Fibroblast of villous mesenchyme (primary cell): ENCODE measurements at regions not wholly inside any gene's neighbourhood (a gene's known extent, or its start where the extent isn't known, plus 50 kb on each side); places are given as distances from the start of the nearest gene placed in this dataset.

Source experiments
- DNase-seq: peaks from one replicate; pipeline ENCODE4 v3.0.0-alpha.2; 2010; ENCODE audit warnings: low read depth
- H3K4me3 ChIP-seq: 2 replicates; pipeline ENCODE4 v1.5.1; 2011; ENCODE audit warnings: low read depth, mild to moderate bottlenecking, low read length
- TF ChIP-seq, protein P1 (sequence below): IDR thresholded peaks from 2 replicates; pipeline ENCODE4 v1.5.1; 2012; ENCODE audit warnings: low read depth, mild to moderate bottlenecking, low read length; ENCODE audit not compliant: insufficient read depth

DNA sequence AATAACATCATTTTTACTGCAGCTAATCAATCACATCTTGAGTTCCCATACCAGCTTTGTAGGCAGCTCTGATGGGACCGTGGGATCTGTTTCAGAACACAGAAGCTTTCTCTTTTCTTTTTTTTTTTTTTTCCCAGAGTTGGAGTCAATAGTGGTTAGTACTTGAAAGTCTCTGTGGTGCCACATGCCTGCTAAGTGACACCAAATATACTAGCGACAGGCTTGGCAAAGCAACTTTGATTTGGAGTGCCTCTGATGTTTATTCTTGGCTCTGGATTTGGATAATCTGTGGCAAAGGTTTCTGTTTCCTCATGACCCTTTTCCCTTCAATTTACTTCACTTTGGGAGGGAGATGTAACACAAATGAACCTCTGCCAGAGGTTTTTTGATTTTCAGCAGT, 681.4 kb upstream of the TENM4 start:
- no peak overlapping the region for H3K4me3 ChIP-seq
- no peak for DNase-seq

DNA sequence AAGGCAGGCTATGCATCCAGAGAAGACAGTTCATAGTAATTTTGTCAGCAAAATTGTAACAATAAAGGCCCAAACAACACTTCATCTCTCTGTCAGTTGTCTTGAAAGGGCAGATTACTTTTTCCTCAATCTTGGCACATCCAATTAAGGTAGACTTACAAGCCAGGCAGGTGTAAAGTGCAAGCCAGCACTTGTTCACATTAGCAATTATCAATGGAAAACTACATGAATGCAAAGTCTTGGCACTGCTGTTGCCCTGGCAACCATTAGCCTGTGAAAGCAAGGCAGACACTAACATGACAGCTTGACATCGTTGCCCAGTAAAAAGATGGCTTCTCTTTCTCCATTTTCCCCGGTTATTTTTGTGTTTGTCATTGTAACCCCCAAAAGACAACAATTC, 677.2 kb upstream of the TENM4 start:
- DNase-seq = no peak
- H3K4me3 ChIP-seq = no peak overlapping the region
- TF ChIP-seq, protein P1, sequence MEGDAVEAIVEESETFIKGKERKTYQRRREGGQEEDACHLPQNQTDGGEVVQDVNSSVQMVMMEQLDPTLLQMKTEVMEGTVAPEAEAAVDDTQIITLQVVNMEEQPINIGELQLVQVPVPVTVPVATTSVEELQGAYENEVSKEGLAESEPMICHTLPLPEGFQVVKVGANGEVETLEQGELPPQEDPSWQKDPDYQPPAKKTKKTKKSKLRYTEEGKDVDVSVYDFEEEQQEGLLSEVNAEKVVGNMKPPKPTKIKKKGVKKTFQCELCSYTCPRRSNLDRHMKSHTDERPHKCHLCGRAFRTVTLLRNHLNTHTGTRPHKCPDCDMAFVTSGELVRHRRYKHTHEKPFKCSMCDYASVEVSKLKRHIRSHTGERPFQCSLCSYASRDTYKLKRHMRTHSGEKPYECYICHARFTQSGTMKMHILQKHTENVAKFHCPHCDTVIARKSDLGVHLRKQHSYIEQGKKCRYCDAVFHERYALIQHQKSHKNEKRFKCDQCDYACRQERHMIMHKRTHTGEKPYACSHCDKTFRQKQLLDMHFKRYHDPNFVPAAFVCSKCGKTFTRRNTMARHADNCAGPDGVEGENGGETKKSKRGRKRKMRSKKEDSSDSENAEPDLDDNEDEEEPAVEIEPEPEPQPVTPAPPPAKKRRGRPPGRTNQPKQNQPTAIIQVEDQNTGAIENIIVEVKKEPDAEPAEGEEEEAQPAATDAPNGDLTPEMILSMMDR = no peak

More for the DNA sequence above, 681.4 kb upstream of the TENM4 start:
- TF ChIP-seq, protein P1 = no peak

DNA sequence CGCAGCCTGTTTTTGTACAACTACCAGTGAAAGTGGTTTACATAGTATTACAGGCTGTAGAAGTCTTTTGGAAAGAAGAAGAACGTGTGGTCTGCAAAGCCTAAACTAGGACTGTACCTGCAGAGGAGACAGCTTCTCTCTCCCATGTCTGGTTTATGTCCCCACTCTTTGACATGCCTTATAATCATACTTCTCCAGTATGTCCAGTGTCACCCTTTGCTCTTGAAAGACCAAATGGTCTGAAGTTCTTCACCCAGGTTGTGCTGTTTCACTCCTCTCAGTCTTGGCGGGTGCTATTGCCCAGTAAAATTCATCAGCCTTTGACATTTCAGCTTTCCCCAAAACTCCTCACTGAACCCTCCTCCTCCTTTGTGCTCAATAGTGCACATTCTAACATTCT, 676.0 kb upstream of the TENM4 start:
- DNase-seq = no peak
- TF ChIP-seq, protein P1 = no peak
- no peak overlapping the region for H3K4me3 ChIP-seq

DNA sequence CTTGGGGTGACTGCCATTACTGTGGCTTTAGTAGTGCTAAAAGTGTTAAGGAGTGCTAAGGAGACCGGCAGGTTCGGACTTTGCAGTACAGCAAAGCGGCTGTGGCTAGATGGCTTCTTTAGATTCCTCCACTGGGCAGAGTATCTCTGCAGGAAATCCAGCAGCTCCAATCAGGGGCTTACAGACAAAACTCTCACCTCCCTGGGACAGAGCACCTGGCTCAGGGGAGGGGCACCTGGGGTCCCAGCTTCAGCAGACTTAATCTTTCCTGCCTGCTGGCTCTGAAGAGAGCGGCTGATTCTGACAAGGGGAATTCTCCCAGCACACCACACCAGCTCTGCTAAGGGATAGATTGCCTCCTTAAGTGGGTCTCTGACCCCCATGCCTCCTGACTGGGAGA, 668.8 kb upstream of the TENM4 start:
- TF ChIP-seq, protein P1 = no peak
- H3K4me3 ChIP-seq = no peak overlapping the region
- no peak for DNase-seq

DNA sequence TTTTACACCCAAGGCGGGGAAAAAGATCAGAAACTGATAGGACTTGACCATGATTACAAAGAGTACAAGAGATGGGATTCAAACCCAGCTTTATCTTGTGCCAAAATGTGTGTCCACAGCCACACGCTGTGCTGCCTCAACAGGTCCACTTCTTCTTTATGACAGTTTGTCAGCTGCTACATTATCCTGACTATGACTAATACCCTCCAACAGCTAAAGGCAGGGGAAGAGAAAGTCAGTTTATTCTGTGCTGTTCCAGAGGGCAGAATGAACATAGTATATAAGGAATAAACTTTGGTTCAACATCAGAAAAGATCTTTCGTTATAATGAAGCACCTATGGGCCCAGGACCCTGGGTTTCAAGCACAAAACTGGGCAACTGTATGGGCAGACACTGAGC, 668.2 kb upstream of the TENM4 start:
- TF ChIP-seq, protein P1 = no peak
- DNase-seq = no peak
- no peak overlapping the region for H3K4me3 ChIP-seq

DNA sequence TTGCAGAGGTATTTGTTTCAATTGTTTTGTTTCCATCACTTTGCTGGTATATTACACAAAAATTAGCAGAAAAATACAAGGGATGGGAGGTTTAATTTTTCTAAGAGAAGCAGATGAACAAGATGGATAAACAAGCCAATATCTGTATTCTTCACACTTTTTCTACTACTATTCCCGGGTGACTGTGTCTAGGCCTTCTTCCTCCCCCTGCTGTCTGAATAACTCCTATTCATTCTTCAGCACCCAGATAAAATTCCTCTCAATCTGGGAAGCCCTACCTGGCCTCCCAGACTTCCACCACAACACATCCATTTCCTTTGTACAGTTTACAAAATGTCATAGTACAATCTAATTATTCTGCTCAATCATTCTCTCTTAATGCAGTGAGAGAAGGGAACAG, 666.6 kb upstream of the TENM4 start:
- H3K4me3 ChIP-seq = no peak overlapping the region
- TF ChIP-seq, protein P1 = no peak
- DNase-seq = no peak

DNA sequence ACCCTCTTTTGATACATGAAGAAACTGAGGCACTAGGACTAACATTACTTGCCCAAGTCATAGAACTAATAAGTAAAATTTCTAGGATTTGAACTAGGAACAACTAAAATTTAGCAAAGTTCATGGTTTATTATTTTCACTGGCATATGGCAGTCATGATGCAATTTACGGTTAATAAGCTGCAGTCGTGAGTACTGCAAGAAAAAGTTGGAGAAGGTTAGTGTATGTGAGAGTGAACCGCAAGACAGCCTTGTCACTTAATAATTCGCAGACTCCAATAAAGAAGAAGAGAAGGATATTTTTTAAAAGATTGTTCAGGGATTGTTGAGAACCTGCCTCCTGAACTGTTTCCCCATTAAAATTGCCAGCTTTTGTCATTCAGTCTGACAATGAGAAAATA, 663.4 kb upstream of the TENM4 start:
- no peak for DNase-seq
- TF ChIP-seq, protein P1 = no peak
- no peak overlapping the region for H3K4me3 ChIP-seq
